Stimulated activated CD4-positive, alpha-beta T cell treated with anti-CD3 and anti-CD28 coated beads, Interleukin-15, amount 100 ng/mL, for 24 hours (primary cell): ENCODE measurements at regions not wholly inside any gene's neighbourhood (a gene's known extent, or its start where the extent isn't known, plus 50 kb on each side); places are given as distances from the start of the nearest gene placed in this dataset.
"Not testable (repeated sequence)": the region's sequence is repeated elsewhere in the genome, so short reads cannot be mapped to it uniquely, and the experiment has no call there.

ENCODE experiments used
- DNase-seq: peaks from one replicate; pipeline ENCODE4 v3.0.0-alpha.2; 2020

DNA sequence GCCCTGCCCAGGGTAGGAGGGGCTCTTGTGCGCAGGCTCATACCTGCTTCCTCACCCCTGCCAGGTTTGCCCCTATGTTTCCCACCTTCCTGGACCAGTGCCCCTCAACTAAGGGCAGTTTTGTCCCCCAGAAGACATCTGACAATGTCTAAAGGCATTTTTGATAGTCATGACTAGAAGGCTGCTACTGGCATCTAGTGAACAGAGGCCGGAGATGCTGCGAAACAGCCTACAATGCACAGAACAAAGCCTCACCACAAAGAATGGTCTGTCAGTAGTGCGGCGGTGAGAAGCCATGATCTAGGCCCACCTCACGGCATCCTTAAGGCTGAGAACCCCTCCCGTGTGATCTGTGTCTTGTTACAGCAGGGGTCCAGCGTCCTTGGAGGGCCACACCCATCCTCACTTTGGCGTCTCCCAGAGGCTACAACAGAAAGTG lies 96.0 kb downstream of the TMEM17 start:
- DNase-seq: no peak

DNA sequence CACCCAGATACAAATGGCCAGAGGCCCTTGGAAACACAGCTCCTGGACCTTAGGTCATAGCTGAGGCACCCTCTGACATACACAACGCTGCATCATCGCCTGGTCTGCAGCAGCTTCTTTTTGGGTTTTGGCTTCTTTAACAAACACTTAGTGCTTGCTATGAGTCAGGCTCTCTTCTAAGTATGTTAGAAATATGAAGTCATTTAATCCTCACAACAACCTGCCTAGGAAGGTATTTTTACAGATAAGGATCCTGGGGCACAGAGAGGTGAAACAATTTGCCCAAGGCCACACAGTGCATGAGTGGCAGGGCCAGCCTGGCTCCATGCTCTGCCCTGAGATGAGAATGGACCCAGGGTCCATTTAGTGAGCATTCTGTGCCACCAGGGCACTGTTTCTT lies 96.6 kb downstream of the TMEM17 start:
- DNase-seq: no peak

DNA sequence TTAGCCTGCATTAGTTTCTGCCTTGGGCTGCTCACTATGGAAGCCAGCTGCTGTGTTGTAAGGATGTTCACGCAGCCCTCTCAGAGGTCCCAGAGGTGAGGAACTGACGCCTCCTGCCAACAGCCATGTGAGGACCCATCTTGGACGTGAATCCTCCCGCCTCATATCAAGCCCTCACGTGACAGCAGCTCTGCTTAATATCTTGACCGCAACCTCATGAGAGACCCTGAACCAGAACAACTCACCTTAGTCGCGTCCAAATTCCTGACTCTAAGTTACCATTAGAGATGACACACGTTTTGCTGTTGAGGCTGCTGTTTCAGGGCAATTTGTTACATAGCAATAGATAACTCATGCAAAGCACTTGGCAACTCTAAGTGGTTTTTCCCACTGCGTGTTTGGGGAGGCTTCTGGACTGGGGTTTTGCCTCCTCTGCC lies 97.7 kb downstream of the TMEM17 start:
- DNase-seq: no peak

DNA sequence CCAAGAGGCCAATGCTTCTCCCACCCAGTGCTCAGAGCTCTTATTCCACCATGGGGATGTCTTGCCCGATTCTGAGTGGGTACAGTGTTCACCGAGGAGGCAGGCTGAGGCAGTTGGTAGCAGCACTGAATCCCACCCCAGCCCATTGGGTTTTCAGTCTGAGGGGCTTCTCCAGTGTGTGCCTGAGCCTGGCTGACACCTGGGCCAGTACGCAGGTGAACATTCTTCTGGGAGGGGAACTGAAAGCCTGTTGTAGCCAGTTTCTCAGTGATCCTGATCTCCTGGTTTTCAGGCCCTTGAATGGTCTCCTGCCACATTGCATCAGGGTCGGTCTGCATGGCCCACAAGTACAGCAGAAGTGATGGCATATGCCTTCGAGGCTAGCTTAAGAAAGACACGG lies 98.2 kb downstream of the TMEM17 start:
- DNase-seq: no peak

DNA sequence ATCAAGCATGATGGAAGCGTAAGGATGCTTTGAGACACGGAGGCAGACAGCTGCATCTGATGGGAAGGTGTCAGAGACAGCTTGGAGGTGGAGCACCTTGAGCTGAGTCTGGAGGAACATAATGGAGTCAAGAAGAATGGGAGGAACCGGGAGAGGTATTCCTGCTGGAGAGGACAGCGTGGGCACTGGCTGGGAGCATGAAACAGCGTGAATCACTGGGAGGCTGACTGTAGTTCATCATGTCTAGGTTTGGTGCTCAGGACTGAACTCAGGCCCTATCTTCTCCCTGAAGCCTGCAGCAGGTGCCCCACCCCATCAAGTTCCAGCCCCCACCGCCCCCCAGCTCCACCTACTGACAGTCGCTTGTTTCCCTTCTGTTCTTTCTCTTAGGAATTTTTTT lies 98.6 kb downstream of the TMEM17 start:
- DNase-seq: no peak

DNA sequence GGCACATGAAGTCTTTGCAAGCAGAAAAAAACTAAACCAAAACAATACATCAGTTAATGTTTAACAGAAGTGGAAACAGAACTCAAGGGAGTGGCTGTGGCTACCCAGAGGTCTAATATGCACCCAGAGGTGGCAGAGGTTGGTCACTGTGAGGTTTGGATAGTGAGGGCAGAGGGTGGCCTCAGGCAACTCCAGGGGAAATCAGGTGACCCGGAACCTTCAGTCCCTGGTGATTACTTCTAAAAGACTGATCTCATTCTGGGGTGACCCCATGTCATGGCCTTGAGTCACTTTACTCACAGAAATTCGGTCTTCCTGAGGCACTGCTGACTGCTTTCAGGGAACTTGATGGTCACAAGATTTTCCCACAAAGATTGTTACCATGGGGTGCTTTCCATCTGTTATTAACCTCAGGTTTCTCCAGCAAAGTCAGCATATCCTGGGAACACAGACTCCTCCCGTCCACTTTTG lies 99.4 kb downstream of the TMEM17 start:
- no peak for DNase-seq

DNA sequence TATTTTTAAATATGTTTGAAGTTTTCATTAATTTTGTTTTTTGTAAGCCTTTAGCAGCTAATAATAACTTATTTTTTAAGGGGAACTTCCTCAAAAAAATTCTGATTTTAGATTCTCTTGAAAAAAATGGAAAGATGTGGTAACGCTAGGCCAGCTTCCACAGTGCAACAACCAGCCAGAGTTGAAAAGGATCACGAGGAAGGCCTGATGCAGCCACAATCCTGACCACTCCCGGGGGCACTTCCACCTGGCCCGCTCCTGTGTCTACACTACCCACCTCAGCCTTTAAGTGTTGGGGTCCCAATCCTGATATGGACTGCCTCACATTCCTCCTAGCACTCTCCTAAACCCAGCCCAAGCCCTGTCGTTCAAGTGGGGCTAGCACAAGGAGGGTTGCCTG lies 101.1 kb downstream of the TMEM17 start:
- DNase-seq: no peak

DNA sequence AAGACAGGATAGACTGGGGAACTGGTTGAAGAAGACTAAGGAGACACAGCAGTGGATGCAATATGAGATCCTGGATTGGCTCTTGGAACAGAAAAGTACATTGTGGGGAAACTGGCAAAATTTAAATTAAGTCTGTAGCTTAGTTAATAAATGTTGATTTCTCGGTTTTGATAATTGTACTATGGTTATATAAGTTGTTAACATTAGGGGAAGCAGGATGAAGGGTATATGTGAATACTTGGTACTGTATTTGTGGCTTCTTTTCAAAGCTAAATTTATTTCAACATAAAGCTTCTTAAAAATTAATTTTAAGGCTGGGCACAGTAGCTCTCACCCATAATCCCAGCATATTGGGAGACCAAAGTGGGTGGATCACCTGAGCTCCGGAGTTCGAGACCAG lies 103.8 kb downstream of the TMEM17 start:
- DNase-seq: no peak

DNA sequence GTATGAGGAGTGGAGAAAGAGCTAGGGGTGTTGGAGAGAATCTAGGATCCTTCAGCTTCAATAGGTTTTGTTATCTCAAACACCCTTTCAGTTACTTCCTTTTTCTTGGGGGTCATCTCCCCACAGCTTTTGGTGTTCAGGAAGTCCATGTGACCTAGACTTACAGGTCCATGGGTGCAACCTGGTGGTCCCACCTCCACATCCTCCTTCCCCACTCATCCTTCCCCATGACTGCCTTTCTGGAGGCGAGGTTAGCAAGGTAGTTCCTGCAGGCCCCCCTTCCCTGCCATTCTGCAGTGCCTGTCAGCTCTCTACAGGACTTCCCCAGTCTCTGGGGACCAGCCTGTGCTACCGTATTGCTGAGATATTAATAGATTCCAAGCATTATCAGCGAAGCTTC lies 107.6 kb downstream of the TMEM17 start:
- DNase-seq: no peak

DNA sequence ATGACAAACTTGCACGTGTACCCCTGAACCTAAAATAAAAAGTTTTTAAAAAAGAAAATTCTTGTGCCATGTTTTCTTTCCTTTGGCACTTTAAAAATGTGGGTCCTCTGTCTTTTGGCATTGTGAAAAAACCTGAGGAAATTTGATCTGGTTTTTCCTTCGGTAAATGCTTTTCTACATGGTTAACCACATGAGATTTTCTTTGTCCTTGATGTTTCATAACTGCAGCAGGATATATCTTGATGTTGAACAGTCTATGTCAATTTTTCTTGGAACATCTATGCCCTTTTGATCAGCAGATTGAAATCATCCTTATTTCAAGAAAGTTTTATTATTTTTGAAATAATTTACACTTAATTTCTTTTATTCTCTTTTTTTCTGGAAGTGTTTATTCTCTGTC lies 109.1 kb downstream of the TMEM17 start:
- DNase-seq: no peak

DNA sequence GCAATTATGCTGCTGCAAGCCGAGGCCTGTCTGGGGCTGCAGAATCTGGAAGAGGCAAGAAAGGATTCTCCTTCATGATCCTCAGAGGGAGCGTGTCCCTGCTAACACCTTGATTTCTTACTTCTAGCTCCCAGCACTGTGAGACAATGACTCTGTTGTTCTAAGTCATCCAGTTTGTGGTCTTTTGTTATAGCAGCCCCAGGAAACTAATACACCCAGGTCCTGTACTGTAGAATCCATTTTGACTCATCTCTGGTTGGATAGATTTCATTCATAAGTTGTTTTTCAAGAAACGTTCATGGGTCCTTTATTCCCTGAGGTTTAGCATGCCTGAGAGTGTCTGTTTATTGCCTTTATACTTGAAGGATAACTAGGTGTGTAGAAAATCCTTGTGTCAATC lies 112.7 kb downstream of the TMEM17 start:
- DNase-seq: no peak

DNA sequence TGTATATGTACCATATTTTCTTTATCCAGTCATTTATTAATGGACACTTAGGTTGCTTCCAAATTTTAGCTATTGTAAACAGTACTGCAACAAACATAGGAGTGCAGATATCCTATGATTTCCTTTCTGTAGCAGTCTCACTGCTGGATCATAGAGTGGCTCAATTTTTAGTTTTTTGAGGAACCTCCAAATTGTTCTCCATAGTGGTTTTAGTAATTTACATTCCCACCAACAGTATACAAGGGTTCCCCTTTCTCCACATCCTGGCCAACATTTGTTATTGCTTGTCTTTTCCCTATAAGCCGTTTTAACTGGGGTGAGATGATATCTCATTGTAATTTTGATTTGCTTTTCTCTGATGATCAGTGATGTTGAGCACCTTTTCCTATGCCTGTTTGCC lies 114.3 kb downstream of the TMEM17 start:
- DNase-seq: no peak

DNA sequence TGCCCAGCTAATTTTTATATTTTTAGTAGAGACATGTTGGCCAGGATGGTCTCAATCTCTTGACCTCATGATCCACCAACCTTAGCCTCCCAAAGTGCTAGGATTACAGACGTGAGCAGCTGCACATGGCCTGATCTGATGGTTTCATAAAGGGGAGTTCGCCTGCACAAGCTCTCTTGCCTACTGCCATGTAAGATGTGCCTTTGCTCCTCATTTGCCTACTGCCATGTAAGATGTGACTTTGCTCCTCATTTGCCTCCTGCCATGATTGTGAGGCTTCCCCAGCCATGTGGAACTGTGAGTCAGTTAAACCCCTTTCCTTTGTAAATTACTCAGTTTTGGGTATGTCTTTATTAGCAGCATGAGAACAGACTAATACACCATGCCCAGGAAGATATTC lies 119.6 kb downstream of the TMEM17 start:
- not testable (repeated sequence) for DNase-seq

DNA sequence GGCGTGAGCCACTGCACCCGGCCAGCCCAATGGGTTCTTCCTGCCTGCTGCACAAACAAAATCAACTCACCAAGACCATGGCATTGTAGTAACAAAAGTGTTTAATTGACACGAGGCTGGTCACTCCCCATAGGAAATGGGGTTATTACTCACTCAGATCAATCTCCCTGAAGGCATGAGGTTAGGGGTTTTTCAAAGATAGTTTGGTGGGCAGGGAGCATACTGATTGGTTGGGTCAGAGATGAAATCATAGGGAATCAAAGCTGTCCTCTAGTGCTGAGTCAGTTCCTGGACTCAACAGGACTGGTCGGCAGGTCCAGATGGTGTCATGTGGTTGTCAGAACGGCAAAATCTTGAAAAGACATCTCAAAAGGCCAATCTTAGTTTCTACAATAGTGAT lies 122.1 kb downstream of the TMEM17 start:
- no peak for DNase-seq

DNA sequence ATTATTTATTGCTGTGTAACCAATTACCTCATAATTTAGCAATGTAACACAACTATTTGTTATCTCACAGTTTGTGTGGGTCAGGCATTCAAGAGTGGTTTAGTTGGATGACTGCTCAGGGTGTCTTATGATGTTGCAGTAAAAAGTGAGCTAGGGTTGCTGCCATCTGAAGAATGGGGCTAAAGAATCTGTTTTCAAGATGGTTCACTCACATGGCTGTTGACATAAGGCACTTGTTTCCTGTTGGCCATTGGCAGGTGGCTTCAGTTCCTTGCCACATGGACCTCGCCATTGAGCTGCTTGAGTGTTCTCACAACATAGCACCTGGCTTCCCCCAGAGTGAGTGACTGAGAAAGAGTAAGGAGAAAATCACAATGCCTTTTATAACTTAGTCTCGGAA lies 123.2 kb downstream of the TMEM17 start:
- DNase-seq: no peak

DNA sequence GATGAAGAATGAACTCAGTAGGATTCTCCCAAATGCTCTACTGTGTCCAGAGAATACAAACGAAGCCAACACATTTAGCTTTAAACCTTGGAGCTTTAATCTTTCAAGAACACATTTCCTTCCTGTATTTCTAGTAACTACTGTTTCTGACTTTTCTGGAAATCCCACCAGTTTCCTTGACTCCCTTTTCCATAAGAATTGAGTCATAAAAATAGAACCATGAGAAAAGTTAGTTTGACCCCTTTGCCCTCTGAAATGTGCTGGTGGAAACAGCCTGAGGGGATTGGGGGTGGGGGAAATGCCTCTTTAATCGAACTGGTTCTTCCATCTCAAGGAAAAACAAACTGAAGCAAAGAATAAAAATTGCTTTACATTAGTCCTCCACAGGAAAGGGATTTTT lies 123.9 kb downstream of the TMEM17 start:
- DNase-seq: no peak

DNA sequence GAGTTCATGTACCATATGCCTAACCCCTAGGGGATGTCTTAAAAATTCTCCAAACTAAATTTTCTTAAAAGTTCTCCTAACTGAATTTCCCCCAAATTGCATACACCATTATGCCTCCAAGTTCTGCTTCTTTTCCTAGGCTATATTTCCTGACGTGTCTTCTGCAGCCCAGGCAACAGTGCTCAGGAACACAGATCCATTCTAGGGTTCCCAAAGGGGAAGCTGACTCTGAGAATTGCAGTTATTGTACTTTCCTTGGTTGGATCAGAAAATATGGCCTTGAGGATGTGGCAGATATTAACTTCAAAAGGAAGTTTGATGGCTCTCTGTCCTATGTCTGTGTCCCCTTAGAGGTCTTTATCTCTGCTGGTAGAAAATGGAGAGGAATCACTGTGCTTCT lies 124.3 kb downstream of the TMEM17 start:
- DNase-seq: no peak

DNA sequence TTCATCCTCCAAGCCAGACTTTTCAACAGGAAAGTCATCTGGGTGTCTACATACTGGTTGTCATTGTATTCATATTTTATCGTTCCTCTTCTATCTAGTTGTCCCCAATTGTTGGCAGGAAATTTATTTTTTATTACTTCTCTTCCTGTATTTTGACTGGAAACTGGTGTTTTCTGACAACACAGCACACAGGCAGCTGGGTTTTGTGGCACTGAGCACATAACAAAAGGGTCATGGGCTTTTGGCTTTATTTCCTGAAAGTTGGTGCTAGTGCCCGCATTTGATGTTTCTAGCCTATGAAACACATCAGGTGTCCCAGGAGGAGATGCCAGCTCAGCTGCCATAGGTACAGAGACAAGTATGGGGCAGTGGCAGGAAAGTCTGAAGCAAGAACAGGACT lies 126.4 kb downstream of the TMEM17 start:
- DNase-seq: no peak

DNA sequence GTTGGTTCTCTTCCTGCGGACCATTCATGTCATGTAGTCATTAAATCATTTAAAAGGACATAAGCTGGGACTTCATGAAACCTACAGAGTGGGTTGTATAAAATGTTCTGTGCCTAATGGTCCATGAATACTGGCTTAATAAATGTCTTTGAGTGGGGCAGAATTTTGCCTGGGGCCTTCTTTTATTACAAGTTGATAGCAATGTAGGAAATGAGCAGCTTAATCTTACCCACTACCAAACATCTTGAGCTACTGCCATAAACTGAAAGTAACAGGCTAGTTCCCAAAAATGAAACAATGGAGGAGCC lies 130.9 kb downstream of the TMEM17 start:
- DNase-seq: no peak

DNA sequence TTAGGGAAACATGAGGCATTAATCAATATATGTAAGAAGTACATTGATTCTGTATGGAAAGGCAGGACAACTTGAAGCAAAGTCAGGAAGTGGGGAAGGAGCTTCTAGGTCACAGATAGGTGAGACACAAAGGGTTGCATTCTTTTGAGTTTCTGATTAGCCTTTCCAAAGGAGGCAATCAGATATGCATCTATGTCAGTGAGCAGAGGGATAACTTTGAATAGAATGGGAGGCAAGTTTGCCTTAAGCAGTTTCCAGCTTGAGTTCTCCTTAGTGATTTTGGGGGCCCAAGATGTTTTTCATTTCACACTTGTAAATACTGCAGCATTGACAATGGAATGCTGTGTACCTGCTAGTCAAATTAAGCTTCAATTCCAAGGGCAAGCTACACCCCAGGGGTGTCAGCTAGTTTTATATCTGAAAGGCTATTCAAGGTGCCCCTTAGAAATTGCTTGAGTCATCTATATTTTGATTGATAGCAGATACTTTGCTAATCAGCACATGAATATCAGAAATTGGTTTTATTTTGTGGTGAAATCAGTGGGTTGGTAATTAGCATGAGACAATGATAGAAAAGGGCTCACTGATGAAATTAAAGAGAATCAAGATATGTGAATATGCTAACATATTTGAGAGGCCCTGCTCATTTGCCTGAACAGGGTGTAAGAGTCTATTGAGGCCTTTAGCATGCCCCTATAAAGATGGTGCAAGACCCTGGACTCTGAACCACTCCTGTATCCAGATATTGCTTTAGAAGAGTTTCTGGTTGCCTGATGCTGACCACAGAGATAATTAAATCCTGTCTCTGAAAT lies 131.5 kb downstream of the TMEM17 start:
- DNase-seq: no peak

DNA sequence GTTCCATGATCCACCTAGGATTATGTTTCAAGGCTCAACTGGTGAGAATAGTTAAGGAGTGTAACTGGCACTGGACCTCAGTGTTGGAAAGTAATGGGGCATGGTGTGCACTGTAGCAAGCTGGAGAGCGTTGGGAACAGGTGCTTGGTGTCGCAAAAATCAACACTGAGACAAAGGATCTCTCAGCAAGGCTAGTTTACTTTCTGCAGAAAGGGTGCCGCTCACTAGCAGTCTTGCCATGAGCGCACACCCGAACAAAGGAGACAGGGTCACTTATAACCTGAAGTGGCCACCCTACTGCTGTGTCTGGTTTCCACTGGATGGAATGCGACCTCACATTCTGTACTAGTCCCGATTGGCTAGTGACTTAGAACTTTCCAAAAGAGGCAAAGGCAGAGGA lies 133.2 kb downstream of the TMEM17 start:
- no peak for DNase-seq

DNA sequence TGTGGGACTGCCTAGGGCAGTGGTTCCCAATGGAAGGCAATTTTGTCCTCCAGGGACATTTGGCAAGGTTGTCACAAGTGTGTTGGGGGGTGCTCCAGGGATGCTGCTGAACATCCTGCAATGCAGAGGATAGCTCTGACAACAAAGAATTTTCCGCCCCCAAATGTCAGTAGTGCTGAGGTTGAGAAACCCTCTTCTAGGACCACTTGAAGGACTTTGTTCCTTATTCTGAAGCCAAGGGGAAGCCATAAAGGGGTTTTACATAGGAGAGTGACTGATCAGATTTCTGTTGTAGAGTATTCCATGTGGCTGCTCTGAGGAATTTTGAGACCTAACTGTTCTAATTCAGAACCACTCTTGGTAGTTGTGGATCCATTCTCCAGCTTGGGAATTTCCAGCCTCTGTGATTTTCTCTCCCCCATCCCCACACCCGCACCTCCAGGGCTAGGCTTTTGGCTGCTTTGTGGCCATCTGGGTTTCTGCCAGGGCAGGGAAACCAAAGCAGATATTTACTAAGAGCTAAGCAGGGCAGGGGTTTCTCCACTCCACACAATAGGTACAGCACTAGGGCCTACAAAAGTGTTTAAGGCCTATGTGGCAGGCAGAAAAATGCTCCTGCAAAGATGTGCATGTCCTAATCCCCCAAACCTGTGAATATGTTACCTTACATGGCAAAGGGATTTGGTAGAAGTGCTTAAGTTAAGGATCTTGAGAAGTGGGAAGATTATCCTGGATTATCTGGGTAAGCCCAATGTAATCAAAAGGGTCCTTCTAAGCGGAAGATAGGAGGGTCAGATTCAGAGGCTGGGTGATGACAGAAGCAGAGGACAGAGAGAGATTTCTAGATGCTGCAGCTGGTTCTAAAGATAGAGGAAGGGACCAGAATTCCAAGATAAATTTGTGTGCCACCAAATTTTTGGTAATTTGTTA lies 135.4 kb downstream of the TMEM17 start:
- no peak for DNase-seq

DNA sequence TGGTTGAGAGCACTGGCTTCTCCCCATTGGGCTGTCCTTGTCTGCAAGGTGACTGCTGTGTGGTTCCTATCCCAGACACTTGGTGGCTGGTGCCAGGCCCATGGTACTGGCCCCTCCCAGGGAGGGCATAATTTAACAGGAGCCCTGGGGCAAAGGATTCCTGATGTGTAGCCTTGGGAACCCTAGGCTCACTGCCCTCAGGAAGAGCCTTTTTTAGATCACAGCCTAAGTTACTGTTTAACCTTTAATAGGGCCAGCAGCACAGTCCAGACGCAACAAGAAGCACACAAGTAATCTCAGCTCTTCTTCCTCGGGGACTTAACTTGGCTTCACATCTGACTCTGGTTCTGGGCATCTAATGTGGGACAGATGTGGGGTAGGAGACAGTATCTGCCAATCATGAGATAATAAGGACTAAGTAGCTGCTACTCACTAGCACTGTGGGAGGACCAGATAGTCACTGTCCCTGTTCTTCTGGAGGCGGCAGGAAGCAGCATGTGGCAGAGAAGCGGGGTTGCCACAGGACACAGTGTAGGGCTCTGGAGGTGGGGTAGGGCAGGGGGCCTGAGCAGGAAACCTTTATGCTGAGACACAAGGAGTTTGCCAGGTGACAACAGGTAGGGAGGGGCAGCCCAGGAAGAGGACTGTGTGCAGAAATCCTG lies 136.3 kb downstream of the TMEM17 start:
- DNase-seq: no peak
